ENCODE measurements at regions not wholly inside any gene's neighbourhood (a gene's known extent, or its start where the extent isn't known, plus 50 kb on each side); places are given as distances from the start of the nearest gene placed in this dataset.

DNA sequence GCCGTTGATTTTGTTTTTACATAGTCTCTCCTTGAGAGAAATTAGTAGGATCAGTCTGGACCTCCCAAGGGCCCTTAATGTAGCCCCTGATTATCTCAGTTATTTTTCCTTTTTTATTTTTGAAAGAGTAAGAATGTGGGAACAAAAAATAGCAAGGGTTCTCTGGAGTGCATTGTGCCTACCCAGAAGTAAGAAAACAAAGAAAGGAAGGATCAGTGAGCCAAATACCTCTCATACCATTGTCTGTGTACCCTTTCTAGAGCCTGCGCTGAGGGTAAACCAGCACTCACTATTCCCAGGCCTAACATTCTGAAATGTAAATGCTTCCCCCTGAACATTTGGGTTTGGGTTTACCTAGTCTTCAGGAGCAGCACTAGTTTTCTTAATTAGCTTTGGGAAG, 213.0 kb upstream of the TARS1 start:
- no peak for TF ChIP-seq POLR2A (IDR thresholded peaks at IDR 0.05)
- TF ChIP-seq, protein P1, sequence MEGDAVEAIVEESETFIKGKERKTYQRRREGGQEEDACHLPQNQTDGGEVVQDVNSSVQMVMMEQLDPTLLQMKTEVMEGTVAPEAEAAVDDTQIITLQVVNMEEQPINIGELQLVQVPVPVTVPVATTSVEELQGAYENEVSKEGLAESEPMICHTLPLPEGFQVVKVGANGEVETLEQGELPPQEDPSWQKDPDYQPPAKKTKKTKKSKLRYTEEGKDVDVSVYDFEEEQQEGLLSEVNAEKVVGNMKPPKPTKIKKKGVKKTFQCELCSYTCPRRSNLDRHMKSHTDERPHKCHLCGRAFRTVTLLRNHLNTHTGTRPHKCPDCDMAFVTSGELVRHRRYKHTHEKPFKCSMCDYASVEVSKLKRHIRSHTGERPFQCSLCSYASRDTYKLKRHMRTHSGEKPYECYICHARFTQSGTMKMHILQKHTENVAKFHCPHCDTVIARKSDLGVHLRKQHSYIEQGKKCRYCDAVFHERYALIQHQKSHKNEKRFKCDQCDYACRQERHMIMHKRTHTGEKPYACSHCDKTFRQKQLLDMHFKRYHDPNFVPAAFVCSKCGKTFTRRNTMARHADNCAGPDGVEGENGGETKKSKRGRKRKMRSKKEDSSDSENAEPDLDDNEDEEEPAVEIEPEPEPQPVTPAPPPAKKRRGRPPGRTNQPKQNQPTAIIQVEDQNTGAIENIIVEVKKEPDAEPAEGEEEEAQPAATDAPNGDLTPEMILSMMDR (IDR thresholded peaks at IDR 0.05), result no peak
